Liver (tissue), 8 donors: ENCODE measurements at regions not wholly inside any gene's neighbourhood (a gene's known extent, or its start where the extent isn't known, plus 50 kb on each side); places are given as distances from the start of the nearest gene placed in this dataset.
A peak's percentile ranks its signal among the peaks of the same experiment; 100 is the strongest.

Source experiments
- DNase-seq: peaks from one replicate; pipeline ENCODE4 v3.0.0-alpha.2; 2017; ENCODE audit warnings: low spot score
- H3K27ac ChIP-seq, 2 donors: one replicate each; pipeline ENCODE4 v1.7.0; 2013; ENCODE audit warnings: inconsistent platforms in 2 of 2, low read length in 2 of 2, control low read depth in 1 of 2, low read depth in 1 of 2, mild to moderate bottlenecking in 1 of 2
- H3K27me3 ChIP-seq, 4 donors: one replicate each; pipeline versions ENCODE4 v1.6.1 to v1.7.0; 2013; ENCODE audit warnings: low read length in 3 of 4, inconsistent platforms in 1 of 4, mild to moderate bottlenecking in 1 of 4, moderate library complexity in 1 of 4; ENCODE audit not compliant: control insufficient read depth in 4 of 4, insufficient read depth in 4 of 4
- H3K36me3 ChIP-seq, 4 donors: one replicate each; pipeline versions ENCODE4 v1.6.1 to v1.7.0; 2013; ENCODE audit warnings: low read length in 3 of 4, mild to moderate bottlenecking in 3 of 4, low read depth in 1 of 4, moderate library complexity in 1 of 4; ENCODE audit not compliant: control insufficient read depth in 4 of 4, insufficient read depth in 3 of 4
- H3K4me1 ChIP-seq, 4 donors: one replicate each; pipeline versions ENCODE4 v1.6.1 to v1.7.0; 2013; ENCODE audit warnings: low read length in 3 of 4, mild to moderate bottlenecking in 3 of 4, moderate library complexity in 1 of 4; ENCODE audit not compliant: control insufficient read depth in 4 of 4, insufficient read depth in 4 of 4
- H3K4me3 ChIP-seq, 3 donors: one replicate each; pipeline versions ENCODE4 v1.6.1 to v1.7.0; 2013; ENCODE audit warnings: low read length in 3 of 3, control low read depth in 1 of 3, low read depth in 1 of 3, mild to moderate bottlenecking in 1 of 3
- H3K9ac ChIP-seq, 2 donors: one replicate each; pipeline ENCODE4 v1.7.0; 2013; ENCODE audit warnings: low read length in 2 of 2, mild to moderate bottlenecking in 2 of 2, moderate library complexity in 2 of 2, control low read depth in 1 of 2, low read depth in 1 of 2
- H3K9me3 ChIP-seq, 4 donors: one replicate each; pipeline versions ENCODE4 v1.6.1 to v1.7.0; 2013; ENCODE audit warnings: low read length in 3 of 4; ENCODE audit not compliant: control insufficient read depth in 4 of 4
- ATF3 ChIP-seq: IDR thresholded peaks from 2 replicates; pipeline ENCODE4 v1.6.1; 2016; ENCODE audit warnings: antibody characterized with exemption
- CTCF ChIP-seq: fragments of 150-350 bp; IDR thresholded peaks from 2 replicates; pipeline ENCODE4 v1.5.1; 2017; ENCODE audit warnings: improper control_type of control experiment, low read depth, low read length; ENCODE audit not compliant: missing input control
- EGR1 ChIP-seq, 2 donors: IDR thresholded peaks; 2 replicates each; pipeline ENCODE4 v1.6.1; 2016 to 2018; ENCODE audit warnings: antibody characterized with exemption in 2 of 2, low read depth in 2 of 2
- FOXA1 ChIP-seq: IDR thresholded peaks from 2 replicates; pipeline ENCODE4 v1.6.1; 2016; ENCODE audit warnings: antibody characterized with exemption
- FOXA2 ChIP-seq: IDR thresholded peaks from 2 replicates; pipeline ENCODE4 v1.6.1; 2016; ENCODE audit warnings: antibody characterized with exemption
- GABPA ChIP-seq, 2 donors: IDR thresholded peaks in 1 of 2; conservative IDR thresholded peaks in 1 of 2; 2 replicates each; pipeline ENCODE4 v1.6.1; 2016; ENCODE audit warnings: antibody characterized with exemption in 2 of 2, mild to moderate bottlenecking in 1 of 2, moderate library complexity in 1 of 2
- HNF4A ChIP-seq, 2 donors: conservative IDR thresholded peaks; 2 replicates each; pipeline ENCODE4 v1.6.1; 2016; ENCODE audit warnings: antibody characterized with exemption in 2 of 2, mild to moderate bottlenecking in 2 of 2
- HNF4G ChIP-seq: IDR thresholded peaks from 2 replicates; pipeline ENCODE4 v1.6.1; 2016; ENCODE audit warnings: antibody characterized with exemption
- JUND ChIP-seq, 2 donors: IDR thresholded peaks; 2 replicates each; pipeline ENCODE4 v1.6.1; 2016; ENCODE audit warnings: antibody characterized with exemption in 2 of 2
- MAX ChIP-seq: IDR thresholded peaks from 2 replicates; pipeline ENCODE4 v1.6.1; 2016; ENCODE audit warnings: antibody characterized with exemption
- RAD21 ChIP-seq, 2 donors: IDR thresholded peaks; 2 replicates each; pipeline ENCODE4 v1.6.1; 2016; ENCODE audit warnings: antibody characterized with exemption in 2 of 2, mild to moderate bottlenecking in 2 of 2
- REST ChIP-seq: IDR thresholded peaks from 2 replicates; pipeline ENCODE4 v1.6.1; 2016; ENCODE audit warnings: antibody characterized with exemption, mild to moderate bottlenecking
- RXRA ChIP-seq, 2 donors: IDR thresholded peaks; 2 replicates each; pipeline ENCODE4 v1.6.1; 2017 to 2018; ENCODE audit warnings: antibody characterized with exemption in 2 of 2, mild to moderate bottlenecking in 1 of 2
- SP1 ChIP-seq: IDR thresholded peaks from 2 replicates; pipeline ENCODE4 v1.6.1; 2018; ENCODE audit warnings: antibody characterized with exemption, mild to moderate bottlenecking
- TAF1 ChIP-seq: conservative IDR thresholded peaks from 2 replicates; pipeline ENCODE4 v1.6.1; 2016; ENCODE audit warnings: antibody characterized with exemption, mild to moderate bottlenecking
- YY1 ChIP-seq: IDR thresholded peaks from 2 replicates; pipeline ENCODE4 v1.6.1; 2016; ENCODE audit warnings: antibody characterized with exemption, mild to moderate bottlenecking
- ZBTB33 ChIP-seq: IDR thresholded peaks from 2 replicates; pipeline ENCODE4 v1.6.1; 2016; ENCODE audit warnings: antibody characterized with exemption
- WGBS: extraction: QIAGEN DNeasy Blood & Tissue Kit; methylation state at CpG from one replicate; pipeline ENCODE4 v1.1.7; 2013; 5-methylcytosine and 5-hydroxymethylcytosine counted together
- donor health status: healthy.
- donor health status: healthy.
- donor health status: healthy.
- donor health status: healthy.
- donor health status: healthy.

GRCh38 chr14:95034788-95035187 is 122.5 kb downstream of the DICER1 start:
- 66% methylated on average over 5 of the region's 5 CpGs for WGBS
- peak; percentile 16 for DNase-seq
- TF ChIP-seq FOXA1: no peak
- TF ChIP-seq GABPA (IDR thresholded peaks at IDR 0.05 in 1 of 2, conservative IDR thresholded peaks at IDR 0.05 in 1 of 2): no peak
- no peak for TF ChIP-seq HNF4G
- TF ChIP-seq MAX: no peak
- TF ChIP-seq ATF3: no peak
- no peak for TF ChIP-seq EGR1 (IDR thresholded peaks at IDR 0.05; ENCODE audit: low read depth in 2 of 2)

GRCh38 chr14:95033682-95034632 is 123.4 kb downstream of the DICER1 start:
- Histone ChIP-seq H3K4me1 (no peaks in the 10 kb centered on the region), H3K27me3 (no peaks in the 10 kb centered on the region), H3K36me3 (no peaks in the 10 kb centered on the region), H3K27ac (no peak overlapping the region), H3K9me3 (no peaks in the 10 kb centered on the region), H3K4me3 (no peak overlapping the region), H3K9ac (no peak overlapping the region)
- 77% methylated on average over 8 of the region's 8 CpGs for WGBS
- peak; percentile 6 for DNase-seq
- TF ChIP-seq GABPA (IDR thresholded peaks at IDR 0.05 in 1 of 2, conservative IDR thresholded peaks at IDR 0.05 in 1 of 2): no peak
- no peak for TF ChIP-seq RAD21 (IDR thresholded peaks at IDR 0.05)
- no peak for TF ChIP-seq FOXA1
- no peak for TF ChIP-seq SP1
- no peak for TF ChIP-seq JUND (IDR thresholded peaks at IDR 0.05)
- no peak for TF ChIP-seq HNF4G
- TF ChIP-seq FOXA2: no peak
- TF ChIP-seq YY1: no peak
- no peak for TF ChIP-seq HNF4A (conservative IDR thresholded peaks at IDR 0.05)
- TF ChIP-seq REST: no peak
- TF ChIP-seq RXRA (IDR thresholded peaks at IDR 0.05): no peak
- TF ChIP-seq ATF3: no peak
- no peak for TF ChIP-seq TAF1
- no peak for TF ChIP-seq CTCF
- no peak for TF ChIP-seq ZBTB33

More at GRCh38 chr14:95034788-95035187, 122.5 kb downstream of the DICER1 start:
- Histone ChIP-seq H3K27me3 (no peaks in the 10 kb centered on the region), H3K9me3 (no peaks in the 10 kb centered on the region), H3K4me3 (no peak overlapping the region), H3K27ac (no peak overlapping the region), H3K36me3 (no peaks in the 10 kb centered on the region), H3K4me1 (no peaks in the 10 kb centered on the region), H3K9ac (no peak overlapping the region)
